ENCODE measurements at regions not wholly inside any gene's neighbourhood (a gene's known extent, or its start where the extent isn't known, plus 50 kb on each side); places are given as distances from the start of the nearest gene placed in this dataset.

GRCh38 chr12:92511786-92512185 is 191.0 kb upstream of the PLEKHG7 start:
- Histone ChIP-seq H2AFZ (ENCODE audit: low read depth) (no peak overlapping the region), H3K4me1 (ENCODE audit: control insufficient read depth in 1 of 2, insufficient read depth in 2 of 2, low read depth in 1 of 2, low read length in 1 of 2) (no peaks in the 10 kb centered on the region), H3K79me2 (ENCODE audit: insufficient read depth) (no peaks in the 10 kb centered on the region), H3K9ac (no peak overlapping the region), H3K27me3 (ENCODE audit: insufficient read depth) (no peaks in the 10 kb centered on the region; the same call in 1 of the 2 replicates), H3K36me3 (replicated peaks in 1 of 2; ENCODE audit: control insufficient read depth in 1 of 2, insufficient read depth in 2 of 2, low read length in 1 of 2) (no peaks in the 10 kb centered on the region), H3K9me3 (no peaks in the 10 kb centered on the region), H3K4me2 (no peak overlapping the region), H3K9me2 (no peaks in the 10 kb centered on the region), H3F3A (replicated peaks; ENCODE audit: insufficient read depth) (no peaks in the 10 kb centered on the region), H4K20me1 (ENCODE audit: insufficient read depth) (no peaks in the 10 kb centered on the region), H3K4me3 (ENCODE audit: low read depth in 2 of 2, low read length in 1 of 2) (no peak overlapping the region), H3K27ac (ENCODE audit: low read depth in 2 of 2, low read length in 1 of 2) (no peak overlapping the region)
- 76% methylated on average over 5 of the region's 5 CpGs for WGBS (ENCODE audit: low lambda C conversion rate)
- POLR2A ChIA-PET: no interaction called here
- CTCF ChIA-PET: no interaction called here
- DNase-seq: no peak
- no peak for TF ChIP-seq MAX (IDR thresholded peaks at IDR 0.05; ENCODE audit: low read depth)

GRCh38 chr12:92509156-92509738 is 193.5 kb upstream of the PLEKHG7 start:
- no peak overlapping the region for H3K27ac ChIP-seq (ENCODE audit: low read depth in 2 of 2, low read length in 1 of 2)
- H2AFZ ChIP-seq (ENCODE audit: low read depth): no peak overlapping the region
- H3K4me3 ChIP-seq (ENCODE audit: low read depth in 2 of 2, low read length in 1 of 2): no peak overlapping the region
- TF ChIP-seq TAF1 (IDR thresholded peaks at IDR 0.05; ENCODE audit: borderline replicate concordance, low read depth, low read length): no peak
- no peak for TF ChIP-seq CTCF (IDR thresholded peaks at IDR 0.05)
- TF ChIP-seq IRF3 (IDR thresholded peaks at IDR 0.05; ENCODE audit: low read depth, low read length): no peak
- no peak for TF ChIP-seq GATA2 (CRISPR knock-in tag; IDR thresholded peaks at IDR 0.05)
- TF ChIP-seq RXRA (IDR thresholded peaks at IDR 0.05; ENCODE audit: borderline replicate concordance, low read depth): no peak
- no peak for TF ChIP-seq FOXM1 (IDR thresholded peaks at IDR 0.05; ENCODE audit: low read depth)
- no peak for TF ChIP-seq RFX5 (IDR thresholded peaks at IDR 0.05; ENCODE audit: low read length)
- no peaks in the 10 kb centered on the region; a peak in 1 of 4 replicates for H3K4me1 ChIP-seq (ENCODE audit: control insufficient read depth in 1 of 2, insufficient read depth in 2 of 2, low read depth in 1 of 2, low read length in 1 of 2)
- no peak overlapping the region for H3K9ac ChIP-seq
- H3K27me3 ChIP-seq (ENCODE audit: insufficient read depth): no peaks in the 10 kb centered on the region; the same call in 1 of the 2 replicates
- POLR2A ChIA-PET: no interaction called here
- H3K9me3 ChIP-seq: no peaks in the 10 kb centered on the region
- DNase-seq: no peak
- no peaks in the 10 kb centered on the region for H3K79me2 ChIP-seq (ENCODE audit: insufficient read depth)
- H3K9me2 ChIP-seq: no peaks in the 10 kb centered on the region
- WGBS (ENCODE audit: low lambda C conversion rate): 39% methylated on average over 2 of the region's 2 CpGs
- H3F3A ChIP-seq (replicated peaks; ENCODE audit: insufficient read depth): no peaks in the 10 kb centered on the region
- CTCF ChIA-PET: no interaction called here
- no peak overlapping the region for H3K4me2 ChIP-seq
- H4K20me1 ChIP-seq (ENCODE audit: insufficient read depth): no peaks in the 10 kb centered on the region
- no peaks in the 10 kb centered on the region for H3K36me3 ChIP-seq (replicated peaks in 1 of 2; ENCODE audit: control insufficient read depth in 1 of 2, insufficient read depth in 2 of 2, low read length in 1 of 2)
